ENCODE measurements at regions not wholly inside any gene's neighbourhood (a gene's known extent, or its start where the extent isn't known, plus 50 kb on each side); places are given as distances from the start of the nearest gene placed in this dataset.
"Not testable (repeated sequence)": the region's sequence is repeated elsewhere in the genome, so short reads cannot be mapped to it uniquely, and the experiment has no call there.

DNA sequence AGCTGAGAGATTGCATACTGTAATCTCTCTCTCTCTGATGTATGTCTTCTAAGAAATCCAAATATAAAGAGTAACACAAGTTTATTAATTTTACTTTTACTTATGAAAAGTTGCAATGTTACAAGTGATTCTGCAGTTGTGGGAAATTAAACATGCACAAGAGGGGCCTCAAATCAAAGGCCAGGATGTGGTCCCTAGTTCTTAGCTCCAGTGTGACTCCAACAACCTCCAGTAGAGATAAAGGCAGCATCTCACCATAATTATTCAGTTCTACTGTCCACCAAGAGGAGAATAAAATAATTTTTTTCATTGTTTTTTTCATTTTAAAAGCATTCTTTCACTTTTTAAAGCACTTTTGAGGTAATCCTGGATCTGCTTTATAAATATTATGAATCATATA, 223.3 kb downstream of the RAP2B start:
- DNase-seq, result no peak

- DNase-seq, result no peak
Observed at GRCh38 chr3:153392363-153392762, 230.3 kb downstream of the RAP2B start.

GRCh38 chr3:153394017-153394416, 232.0 kb downstream of the RAP2B start:
- DNase-seq, result no peak

DNA sequence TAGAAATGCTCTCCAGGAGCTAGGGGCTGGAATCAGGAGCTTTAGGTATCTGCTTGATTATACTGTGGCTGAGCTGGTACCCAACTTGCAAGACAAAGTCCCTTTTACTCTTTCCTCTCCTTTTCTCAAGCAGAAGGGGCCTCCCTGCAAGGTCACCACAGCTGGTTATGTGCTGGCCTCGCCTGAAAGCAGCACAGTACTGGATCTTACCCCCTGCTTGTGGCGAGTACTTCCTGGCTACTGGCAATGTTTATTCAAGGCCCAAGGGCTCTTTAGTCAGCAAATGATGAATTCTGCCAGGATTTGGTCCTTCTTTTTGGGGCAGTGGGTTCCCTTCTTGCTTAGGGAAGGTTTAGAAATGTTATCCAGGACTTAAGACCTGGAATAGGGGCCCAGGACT, 234.6 kb downstream of the RAP2B start:
- no peak for DNase-seq

DNA sequence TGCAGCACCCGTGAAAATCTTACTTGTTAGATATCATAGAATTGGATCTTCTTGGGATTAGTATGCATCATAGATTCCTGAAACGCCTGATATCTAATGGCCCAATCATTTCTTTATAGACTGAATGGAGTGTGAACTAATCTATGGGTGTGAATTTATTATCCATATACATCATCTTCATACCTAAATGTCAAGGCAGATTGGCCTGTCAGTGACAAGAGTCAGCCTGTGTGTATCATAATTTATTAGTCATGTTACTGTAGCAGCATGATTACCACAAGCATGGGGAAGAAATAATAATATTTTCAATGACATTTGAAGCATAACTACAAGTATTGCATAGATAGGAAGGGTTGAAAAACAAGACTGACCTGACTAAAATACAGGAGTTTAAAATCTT, 235.8 kb downstream of the RAP2B start:
- DNase-seq, result no peak

GRCh38 chr3:153399636-153400035, 237.6 kb downstream of the RAP2B start:
- no peak for DNase-seq

- peak; percentile 17 for DNase-seq
Observed at GRCh38 chr3:153400641-153401040, 238.6 kb downstream of the RAP2B start.

DNA sequence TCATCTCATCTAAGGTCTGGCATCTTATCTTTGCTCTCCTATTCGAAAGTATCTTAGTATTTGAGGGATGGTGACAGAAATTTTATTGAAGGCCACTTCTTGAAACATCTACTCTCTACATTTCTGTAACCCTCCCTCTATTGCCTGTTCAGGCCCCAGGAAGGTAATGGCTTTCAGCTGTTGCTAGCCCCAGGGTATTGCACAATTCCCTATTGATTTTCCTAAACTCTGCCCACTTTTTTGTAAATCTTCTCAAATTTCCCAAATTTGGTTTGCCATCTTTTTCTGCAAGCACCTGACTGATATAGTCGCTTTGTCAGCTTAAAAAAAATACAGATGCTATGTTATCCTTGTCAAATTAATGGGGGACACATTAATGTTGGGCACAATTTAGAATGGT, 242.1 kb downstream of the RAP2B start:
- no peak for DNase-seq

- not testable (repeated sequence) for DNase-seq
Observed at GRCh38 chr3:153405320-153405719, 243.3 kb downstream of the RAP2B start.

DNA sequence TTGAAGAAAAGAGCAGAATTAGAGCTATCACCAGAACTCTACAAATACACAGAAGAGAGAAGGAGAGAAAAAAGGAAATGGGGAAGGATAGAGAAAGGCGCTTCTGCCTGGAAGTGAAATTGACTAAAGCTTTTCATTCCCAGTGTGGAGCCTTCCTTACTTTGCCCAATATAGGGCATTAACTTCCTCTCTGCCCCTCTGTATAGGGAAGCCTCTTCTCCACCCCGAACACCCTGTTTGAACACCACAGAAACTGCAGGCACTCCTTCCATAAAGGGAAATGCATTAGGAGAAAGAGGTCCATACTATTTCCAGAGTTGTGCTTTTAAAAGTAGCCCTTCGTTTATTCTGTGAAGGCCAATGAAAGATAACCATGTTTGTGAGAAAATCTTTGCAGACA, 248.5 kb downstream of the RAP2B start:
- DNase-seq, result peak; percentile 11

- DNase-seq, result no peak
Observed at GRCh38 chr3:153414982-153415381, 253.0 kb downstream of the RAP2B start.

DNA sequence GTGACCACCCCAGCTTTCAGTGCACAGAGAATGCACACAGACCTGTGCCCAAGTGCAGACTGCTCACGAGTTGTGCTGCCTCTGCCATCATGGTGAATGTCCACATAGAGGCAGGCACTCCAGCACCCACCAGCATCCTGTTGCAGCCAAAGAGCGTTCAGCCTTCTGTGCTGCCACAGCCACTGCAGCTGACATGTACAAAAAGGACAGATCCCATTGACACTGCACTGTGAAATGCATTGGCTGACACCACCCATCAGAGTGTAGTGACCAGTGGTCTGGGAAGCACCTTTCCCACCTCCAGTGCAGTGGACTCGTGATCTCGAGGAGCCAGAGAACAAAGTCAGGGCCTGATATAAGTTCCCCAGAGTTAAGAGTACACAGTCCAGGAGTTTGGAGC, 260.3 kb downstream of the RAP2B start:
- DNase-seq, result no peak

- not testable (repeated sequence) for DNase-seq
Observed at GRCh38 chr3:153423820-153424219, 261.8 kb downstream of the RAP2B start.

GRCh38 chr3:153426344-153426743, 264.3 kb downstream of the RAP2B start:
- no peak for DNase-seq

DNA sequence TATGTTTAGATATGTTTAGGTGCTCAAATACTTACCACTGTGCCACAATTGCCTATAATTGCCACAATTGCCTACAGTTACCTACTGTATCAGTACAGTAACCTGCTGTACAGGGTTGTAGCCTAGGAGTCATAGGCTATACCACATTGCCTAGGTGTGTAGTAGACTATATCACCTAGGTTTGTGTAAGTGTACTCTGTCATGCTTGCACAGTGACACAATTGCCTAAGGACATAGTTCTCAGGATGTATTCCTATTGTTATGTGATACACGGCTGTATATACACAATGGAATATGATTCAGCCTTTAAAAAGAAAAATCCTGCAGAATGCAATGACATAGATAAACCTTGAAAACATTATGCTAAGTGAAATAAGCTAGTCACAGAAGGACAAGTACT, 264.8 kb downstream of the RAP2B start:
- no peak for DNase-seq

DNA sequence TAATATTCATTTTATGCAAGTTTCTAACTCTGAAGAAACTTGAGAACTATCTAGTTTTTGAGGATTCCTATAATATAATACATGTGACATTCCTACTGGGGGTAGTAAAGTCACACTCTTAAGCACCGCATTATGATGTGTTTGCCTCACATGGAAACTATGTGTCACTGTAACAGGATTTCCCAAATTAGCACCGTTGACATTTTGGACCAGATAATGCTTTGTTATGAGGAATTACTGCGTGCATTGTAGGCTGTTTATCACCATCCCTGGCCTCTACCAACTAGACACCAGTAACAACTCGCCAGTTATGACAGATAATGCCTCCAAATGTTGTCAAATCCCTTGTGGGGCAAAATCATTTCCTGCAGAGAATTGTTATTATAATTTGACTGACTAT, 267.8 kb downstream of the RAP2B start:
- no peak for DNase-seq

DNA sequence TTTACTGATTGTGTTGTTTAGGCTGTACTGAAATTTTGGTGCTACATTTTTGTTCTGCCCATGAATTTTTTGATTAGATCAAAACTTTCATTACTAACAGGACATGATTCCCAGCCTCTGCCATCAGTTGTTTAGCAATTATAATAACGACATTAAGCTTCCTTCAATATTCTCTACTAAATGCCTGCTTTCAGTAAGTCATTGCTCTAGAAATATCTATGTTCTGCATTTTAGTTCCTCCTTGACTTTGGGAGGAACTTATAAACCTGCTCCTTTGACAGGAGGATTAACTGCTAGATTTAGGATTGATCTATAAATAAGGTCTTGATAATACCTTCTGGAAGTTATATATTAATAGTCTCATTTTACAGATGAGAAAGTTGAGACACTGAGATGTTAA, 269.1 kb downstream of the RAP2B start:
- peak; percentile 67 for DNase-seq

GRCh38 chr3:153437666-153438065, 275.6 kb downstream of the RAP2B start:
- no peak for DNase-seq

GRCh38 chr3:153438271-153438670, 276.2 kb downstream of the RAP2B start:
- no peak for DNase-seq

DNA sequence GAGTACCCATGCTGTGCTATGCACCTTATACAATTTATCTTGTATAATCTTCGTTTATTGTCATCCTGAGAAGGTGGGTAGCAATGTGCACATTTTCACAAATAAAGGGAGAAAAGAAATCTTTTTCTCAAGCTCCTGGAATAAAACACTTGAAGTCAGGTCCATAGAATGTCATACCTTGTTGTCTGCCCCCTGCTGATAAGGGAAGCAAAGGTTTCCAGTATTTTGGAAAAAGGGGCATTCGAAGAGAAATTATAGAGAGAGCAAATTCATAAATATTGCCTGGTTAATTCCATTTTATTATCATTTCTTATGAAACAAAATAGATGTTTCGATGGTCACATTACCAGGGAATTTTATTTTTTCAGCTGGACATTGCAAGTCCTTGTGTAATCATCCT, 277.8 kb downstream of the RAP2B start:
- DNase-seq, result no peak

GRCh38 chr3:153440311-153440710, 278.3 kb downstream of the RAP2B start:
- DNase-seq, result no peak

GRCh38 chr3:153442386-153442785, 280.4 kb downstream of the RAP2B start:
- no peak for DNase-seq

GRCh38 chr3:153442799-153443487, 280.9 kb downstream of the RAP2B start:
- DNase-seq, result no peak

GRCh38 chr3:153443961-153444360, 281.9 kb downstream of the RAP2B start:
- DNase-seq, result peak; percentile 27

DNA sequence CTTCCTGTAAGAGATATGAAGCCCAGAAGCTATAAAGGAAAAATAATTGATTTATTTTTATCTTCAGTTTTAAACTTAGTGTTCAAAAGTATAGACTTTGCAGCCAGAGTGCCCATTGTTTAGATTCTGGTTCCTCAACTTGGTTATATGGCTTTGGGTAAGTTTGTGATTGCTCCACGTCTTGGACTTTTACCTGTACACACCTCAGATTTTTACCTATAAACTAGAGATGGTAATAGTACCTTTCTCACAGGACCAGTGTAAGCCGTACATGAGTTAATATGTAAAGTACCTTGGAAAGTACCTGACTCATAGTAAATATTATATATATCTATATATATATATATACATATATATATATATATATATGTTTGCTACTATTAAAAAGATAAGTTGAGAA, 283.8 kb downstream of the RAP2B start:
- DNase-seq, result no peak
